Panc1 (cell line): ENCODE measurements at regions not wholly inside any gene's neighbourhood (a gene's known extent, or its start where the extent isn't known, plus 50 kb on each side); places are given as distances from the start of the nearest gene placed in this dataset.

Source experiments
- ATAC-seq: fragments of 200-7000 bp; cut with Tn5 transposase; 2 replicates; pipeline ENCODE4 v1.9.1; 2020; ENCODE audit warnings: mild to moderate bottlenecking, moderate library complexity
- BruUV-seq: library from RNA; stranded (reverse); fragments of 400-500 nt; replicated peaks from 2 replicates; lab custom pipeline; 2021; lab: Mats Ljungman, UMichigan
- CTCF ChIA-PET: fragments of 300-600 bp; sonication (Branson Sonifier 250); formaldehyde crosslinking; loops from one replicate; lab custom pipeline; 2022; ENCODE audit warnings: antibody characterized with exemption; lab: Charles Lee
- POLR2A ChIA-PET: fragments of 300-600 bp; sonication (Branson Sonifier 250); formaldehyde crosslinking; loops from one replicate; lab custom pipeline; 2022; ENCODE audit warnings: antibody characterized with exemption; lab: Charles Lee
- DNase-seq: peaks from one replicate; pipeline ENCODE4 v3.0.0-alpha.2; 2010; ENCODE audit warnings: low read depth, low spot score
- H3K27ac ChIP-seq: 2 replicates; pipeline ENCODE4 v1.5.1; 2011; ENCODE audit warnings: mild to moderate bottlenecking, low read length, inconsistent platforms
- H3K27me3 ChIP-seq: fragments of 200-500 bp; sonication (Bioruptor generic); 2 replicates; pipeline ENCODE4 v1.6.0; 2014; ENCODE audit warnings: low read length, inconsistent platforms; ENCODE audit not compliant: control insufficient read depth, insufficient read depth
- H3K36me3 ChIP-seq: fragments of 200-500 bp; sonication (Bioruptor generic); 2 replicates; pipeline ENCODE4 v1.5.1; 2014; ENCODE audit warnings: inconsistent platforms, mild to moderate bottlenecking, low read length, moderate library complexity; ENCODE audit not compliant: control insufficient read depth, insufficient read depth
- H3K4me1 ChIP-seq: 2 replicates; pipeline ENCODE4 v1.5.1; 2011; ENCODE audit warnings: inconsistent platforms, mild to moderate bottlenecking, low read length, moderate library complexity; ENCODE audit not compliant: control insufficient read depth, insufficient read depth
- H3K4me3 ChIP-seq, 2 experiments: 2 replicates each; pipeline ENCODE4 v1.5.1; 2011 to 2012; ENCODE audit warnings: low read depth in 2 of 2, low read length in 2 of 2, mild to moderate bottlenecking in 2 of 2, inconsistent platforms in 1 of 2, moderate library complexity in 1 of 2
- H3K9me3 ChIP-seq: fragments of 200-500 bp; sonication (Bioruptor generic); 2 replicates; pipeline ENCODE4 v1.5.1; 2014; ENCODE audit warnings: low read depth, mild to moderate bottlenecking, inconsistent platforms, low read length, moderate library complexity; ENCODE audit not compliant: control insufficient read depth, insufficient read depth
- CTCF ChIP-seq: fragments of 450-650 bp; IDR thresholded peaks from 2 replicates; pipeline ENCODE4 v1.5.1; 2017; ENCODE audit warnings: mild to moderate bottlenecking
- POLR2AphosphoS5 ChIP-seq: IDR thresholded peaks from 2 replicates; pipeline ENCODE4 v1.6.1; 2012; ENCODE audit warnings: mild to moderate bottlenecking, low read depth, low read length, moderate library complexity
- SIN3A ChIP-seq: IDR thresholded peaks from 2 replicates; pipeline ENCODE4 v1.6.1; 2012; ENCODE audit warnings: low read depth, mild to moderate bottlenecking, low read length, moderate library complexity, borderline replicate concordance; ENCODE audit not compliant: insufficient read depth
- TCF7L2 ChIP-seq: IDR thresholded peaks from 2 replicates; pipeline ENCODE4 v1.6.1; 2011; ENCODE audit warnings: mild to moderate bottlenecking, low read depth, low read length, inconsistent platforms
- in situ Hi-C: cut with HindIII; loops from 2 replicates; pipeline ENCODE4 v1.10.0; 2016; ENCODE audit warnings: low sequenced_read_pairs, low pct_unique_long_range_greater_than_20kb
- intact Hi-C: fragments of 100-400 bp; cut with micrococcal nuclease; formaldehyde crosslinking; loops from one replicate; pipeline ENCODE4 v1.10.0; 2022; ENCODE audit not compliant: unreplicated experiment
- TF ChIP-seq, protein P1 (sequence below), 2 experiments: IDR thresholded peaks; 2 replicates each; pipeline ENCODE4 v1.6.1; 2011 to 2012; ENCODE audit warnings: low read depth in 2 of 2, control low read depth in 1 of 2, low read length in 1 of 2, mild to moderate bottlenecking in 1 of 2, moderate library complexity in 1 of 2; ENCODE audit not compliant: insufficient read depth in 1 of 2

DNA sequence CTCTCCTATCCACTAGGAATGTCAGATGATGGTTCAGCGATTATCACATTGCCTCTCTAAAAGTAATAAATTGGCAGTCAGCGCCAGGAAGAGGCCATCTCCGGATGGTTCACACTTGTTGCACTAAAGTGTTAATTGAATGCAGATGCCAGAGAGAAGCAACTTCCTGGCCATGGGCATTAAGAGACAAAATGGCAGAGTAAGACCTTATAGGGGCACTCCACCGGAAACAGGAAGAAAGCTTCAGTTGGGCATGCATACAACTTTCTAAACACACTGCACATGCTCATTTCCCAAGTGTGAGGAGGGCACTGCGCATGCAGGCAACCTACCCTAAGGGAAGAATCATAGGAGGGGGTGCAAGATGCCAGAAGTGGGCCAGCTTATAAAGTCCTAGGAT, 71.7 kb upstream of the AUTS2 start:
- in situ Hi-C loops, result no loop called here
- no peak for ATAC-seq

GRCh38 chr7:69527706-69528105, 70.6 kb upstream of the AUTS2 start:
- ChIA-PET CTCF (no interaction called here), POLR2A (no interaction called here)
- in situ Hi-C loops (no loop called here), intact Hi-C loops (no loop called here)
- Histone ChIP-seq H3K27ac (no peak overlapping the region), H3K27me3 (no peaks in the 10 kb centered on the region), H3K4me3 (no peak overlapping the region), H3K4me1 (no peaks in the 10 kb centered on the region), H3K36me3 (no peaks in the 10 kb centered on the region), H3K9me3 (no peaks in the 10 kb centered on the region)
- ATAC-seq, result no peak
- no TSS peak for BruUV-seq
- no peak for DNase-seq
- no peak for TF ChIP-seq POLR2AphosphoS5
- no peak for TF ChIP-seq CTCF
- no peak for TF ChIP-seq SIN3A
- TF ChIP-seq, protein P1, sequence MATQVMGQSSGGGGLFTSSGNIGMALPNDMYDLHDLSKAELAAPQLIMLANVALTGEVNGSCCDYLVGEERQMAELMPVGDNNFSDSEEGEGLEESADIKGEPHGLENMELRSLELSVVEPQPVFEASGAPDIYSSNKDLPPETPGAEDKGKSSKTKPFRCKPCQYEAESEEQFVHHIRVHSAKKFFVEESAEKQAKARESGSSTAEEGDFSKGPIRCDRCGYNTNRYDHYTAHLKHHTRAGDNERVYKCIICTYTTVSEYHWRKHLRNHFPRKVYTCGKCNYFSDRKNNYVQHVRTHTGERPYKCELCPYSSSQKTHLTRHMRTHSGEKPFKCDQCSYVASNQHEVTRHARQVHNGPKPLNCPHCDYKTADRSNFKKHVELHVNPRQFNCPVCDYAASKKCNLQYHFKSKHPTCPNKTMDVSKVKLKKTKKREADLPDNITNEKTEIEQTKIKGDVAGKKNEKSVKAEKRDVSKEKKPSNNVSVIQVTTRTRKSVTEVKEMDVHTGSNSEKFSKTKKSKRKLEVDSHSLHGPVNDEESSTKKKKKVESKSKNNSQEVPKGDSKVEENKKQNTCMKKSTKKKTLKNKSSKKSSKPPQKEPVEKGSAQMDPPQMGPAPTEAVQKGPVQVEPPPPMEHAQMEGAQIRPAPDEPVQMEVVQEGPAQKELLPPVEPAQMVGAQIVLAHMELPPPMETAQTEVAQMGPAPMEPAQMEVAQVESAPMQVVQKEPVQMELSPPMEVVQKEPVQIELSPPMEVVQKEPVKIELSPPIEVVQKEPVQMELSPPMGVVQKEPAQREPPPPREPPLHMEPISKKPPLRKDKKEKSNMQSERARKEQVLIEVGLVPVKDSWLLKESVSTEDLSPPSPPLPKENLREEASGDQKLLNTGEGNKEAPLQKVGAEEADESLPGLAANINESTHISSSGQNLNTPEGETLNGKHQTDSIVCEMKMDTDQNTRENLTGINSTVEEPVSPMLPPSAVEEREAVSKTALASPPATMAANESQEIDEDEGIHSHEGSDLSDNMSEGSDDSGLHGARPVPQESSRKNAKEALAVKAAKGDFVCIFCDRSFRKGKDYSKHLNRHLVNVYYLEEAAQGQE (IDR thresholded peaks at IDR 0.05; ENCODE audit: insufficient read depth in 1 of 2, low read depth in 2 of 2, low read length in 1 of 2), result no peak
- TF ChIP-seq TCF7L2, result no peak

More for the DNA sequence above, 71.7 kb upstream of the AUTS2 start:
- intact Hi-C loops, result no loop called here
- TF ChIP-seq TCF7L2, result no peak
- TF ChIP-seq CTCF, result no peak
- no peak for TF ChIP-seq POLR2AphosphoS5
- TF ChIP-seq, protein P1 (IDR thresholded peaks at IDR 0.05; ENCODE audit: insufficient read depth in 1 of 2, low read depth in 2 of 2, low read length in 1 of 2), result no peak
- no peak for TF ChIP-seq SIN3A
- H3K4me3 ChIP-seq, result no peak overlapping the region
- H3K4me1 ChIP-seq, result no peaks in the 10 kb centered on the region
- no peaks in the 10 kb centered on the region for H3K27me3 ChIP-seq
- H3K36me3 ChIP-seq, result no peaks in the 10 kb centered on the region
- H3K9me3 ChIP-seq, result no peaks in the 10 kb centered on the region
- ChIA-PET CTCF (no interaction called here), POLR2A (no interaction called here)
- no peak overlapping the region for H3K27ac ChIP-seq
- BruUV-seq, result no TSS peak
- no peak for DNase-seq
